Transverse colon (tissue), 4 donors: ENCODE measurements at regions not wholly inside any gene's neighbourhood (a gene's known extent, or its start where the extent isn't known, plus 50 kb on each side); places are given as distances from the start of the nearest gene placed in this dataset.

Experiments
- DNase-seq: peaks from one replicate; pipeline ENCODE4 v3.0.0-alpha.2; 2019
- H3K27ac ChIP-seq, 4 donors: fragments of 200-600 bp; sonication (generic); 2 replicates each; pipeline ENCODE4 v1.5.1; 2016 to 2018; ENCODE audit warnings: inconsistent platforms in 4 of 4
- H3K27me3 ChIP-seq: fragments of 200-600 bp; sonication (generic); 2 replicates; pipeline ENCODE4 v1.5.1; 2017; ENCODE audit warnings: inconsistent platforms
- H3K36me3 ChIP-seq, 4 donors: fragments of 200-600 bp; sonication (generic); 2 replicates each; pipeline ENCODE4 v1.5.1; 2017 to 2019; ENCODE audit warnings: inconsistent platforms in 4 of 4
- H3K4me1 ChIP-seq, 4 donors: fragments of 200-600 bp; sonication (generic); 2 replicates each; pipeline ENCODE4 v1.5.1; 2017 to 2020; ENCODE audit warnings: inconsistent platforms in 4 of 4
- H3K4me3 ChIP-seq, 4 donors: fragments of 200-600 bp; sonication (generic); 1 replicate in 1 of 4; 2 replicates in 3 of 4; pipeline versions ENCODE4 v1.5.1 to v1.6.1; 2017 to 2019; ENCODE audit warnings: inconsistent platforms in 4 of 4
- H3K9me3 ChIP-seq, 2 donors: fragments of 200-600 bp; sonication (generic); 2 replicates each; pipeline ENCODE4 v1.5.1; 2017 to 2019; ENCODE audit warnings: inconsistent platforms in 2 of 2
- EP300 ChIP-seq: sonication (generic); formaldehyde crosslinking; IDR thresholded peaks from one replicate; pipeline ENCODE4 v1.6.1; 2017; ENCODE audit warnings: antibody characterized with exemption, low read depth
- POLR2A ChIP-seq: fragments of 450-650 bp; IDR thresholded peaks from one replicate; pipeline ENCODE4 v1.6.1; 2016; ENCODE audit warnings: antibody characterized with exemption, mild to moderate bottlenecking, moderate library complexity
- POLR2AphosphoS5 ChIP-seq, 3 donors: sonication (generic); formaldehyde crosslinking; IDR thresholded peaks; one replicate each; pipeline ENCODE4 v1.6.1; 2016; ENCODE audit warnings: antibody characterized with exemption in 3 of 3
- WGBS, 2 donors: methylation state at CpG; one replicate each; pipeline ENCODE4 v1.1.5; 2018; ENCODE audit warnings: low coverage in 1 of 2; 5-methylcytosine and 5-hydroxymethylcytosine counted together
- in situ Hi-C, 4 donors: fragments of 200-750 bp; cut with MboI; loops; one replicate each; pipeline versions ENCODE4 v1.15.0 to v1.15.1; 2017; ENCODE audit warnings: low sequenced_read_pairs in 3 of 4, low pct_ligation_motif_present in 1 of 4, low pct_unique_long_range_greater_than_20kb in 1 of 4
- intact Hi-C: fragments of 100-400 bp; cut with DNase I; formaldehyde crosslinking; loops from one replicate; pipeline ENCODE4 v1.15.1; 2023; ENCODE audit warnings: low total_unique reads
- TF ChIP-seq, protein P1 (sequence below), 5 experiments: fragments of 200-600 bp in 3 of 5; fragments of 450-650 bp in 2 of 5; sonication (generic) in 3 of 5; IDR thresholded peaks; 1 replicate in 2 of 5; 2 replicates in 3 of 5; pipeline ENCODE4 v1.5.1; 2016 to 2017; ENCODE audit warnings: antibody characterized with exemption in 5 of 5, inconsistent platforms in 3 of 5, mild to moderate bottlenecking in 2 of 5, moderate library complexity in 1 of 5

DNA sequence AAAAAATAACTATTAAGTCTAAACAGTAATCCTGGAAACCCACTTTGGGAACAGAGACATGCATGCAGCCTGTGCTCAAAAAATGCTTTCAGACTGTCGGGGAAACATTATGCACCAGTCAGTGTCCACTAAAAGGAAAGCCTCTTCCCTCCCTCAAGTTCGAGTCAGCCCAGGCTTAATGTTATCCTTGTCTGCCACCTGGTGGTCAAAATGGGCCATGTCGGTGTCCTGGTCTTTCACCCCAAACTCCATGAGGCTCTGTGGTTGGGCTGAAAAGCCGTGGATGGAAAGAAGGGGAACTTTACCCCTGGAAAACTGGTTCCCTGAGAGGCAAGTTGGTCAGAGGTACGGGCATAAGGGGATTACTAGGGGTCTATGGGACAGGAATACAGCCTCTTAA, 88.4 kb upstream of the ZNF492 start:
- Histone ChIP-seq H3K27me3 (no peaks in the 10 kb centered on the region), H3K27ac (no peak overlapping the region), H3K4me1 (no peaks in the 10 kb centered on the region), H3K4me3 (no peak overlapping the region), H3K36me3 (no peaks in the 10 kb centered on the region), H3K9me3 (peaks cover 11 to 20% of the 10 kb centered on the region in 2 donors)
- intact Hi-C loops (no loop called here), in situ Hi-C loops (no loop called here)
- 17 to 26% methylated on average over 2 to 5 of the region's 5 CpGs for WGBS, 2 donors
- TF ChIP-seq POLR2A: no peak
- TF ChIP-seq, protein P1, sequence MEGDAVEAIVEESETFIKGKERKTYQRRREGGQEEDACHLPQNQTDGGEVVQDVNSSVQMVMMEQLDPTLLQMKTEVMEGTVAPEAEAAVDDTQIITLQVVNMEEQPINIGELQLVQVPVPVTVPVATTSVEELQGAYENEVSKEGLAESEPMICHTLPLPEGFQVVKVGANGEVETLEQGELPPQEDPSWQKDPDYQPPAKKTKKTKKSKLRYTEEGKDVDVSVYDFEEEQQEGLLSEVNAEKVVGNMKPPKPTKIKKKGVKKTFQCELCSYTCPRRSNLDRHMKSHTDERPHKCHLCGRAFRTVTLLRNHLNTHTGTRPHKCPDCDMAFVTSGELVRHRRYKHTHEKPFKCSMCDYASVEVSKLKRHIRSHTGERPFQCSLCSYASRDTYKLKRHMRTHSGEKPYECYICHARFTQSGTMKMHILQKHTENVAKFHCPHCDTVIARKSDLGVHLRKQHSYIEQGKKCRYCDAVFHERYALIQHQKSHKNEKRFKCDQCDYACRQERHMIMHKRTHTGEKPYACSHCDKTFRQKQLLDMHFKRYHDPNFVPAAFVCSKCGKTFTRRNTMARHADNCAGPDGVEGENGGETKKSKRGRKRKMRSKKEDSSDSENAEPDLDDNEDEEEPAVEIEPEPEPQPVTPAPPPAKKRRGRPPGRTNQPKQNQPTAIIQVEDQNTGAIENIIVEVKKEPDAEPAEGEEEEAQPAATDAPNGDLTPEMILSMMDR (IDR thresholded peaks at IDR 0.05): peak; percentile 26 to 48 (median 39)
- DNase-seq: peak; percentile 12

DNA sequence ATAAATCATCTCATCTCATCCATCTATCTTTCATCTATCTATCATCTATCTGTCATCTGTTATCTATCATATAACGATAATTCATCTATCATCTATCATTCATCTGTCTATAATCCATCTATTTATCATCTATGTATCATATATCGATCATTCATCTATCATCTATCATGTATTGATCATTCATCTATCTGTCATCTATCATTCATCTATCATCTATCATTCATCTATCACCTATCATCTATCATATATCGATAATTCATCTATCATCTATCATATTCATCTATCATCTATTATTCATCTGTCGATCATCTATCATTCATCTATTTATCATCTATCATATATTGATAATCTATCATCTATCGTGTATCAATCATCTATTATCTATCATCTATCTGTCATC, 100.4 kb upstream of the ZNF492 start:
- Histone ChIP-seq H3K36me3 (no peaks in the 10 kb centered on the region), H3K27me3 (no peaks in the 10 kb centered on the region), H3K9me3 (peaks cover 0 to 3% of the 10 kb centered on the region in 2 donors), H3K4me1 (no peaks in the 10 kb centered on the region), H3K4me3 (no peak overlapping the region), H3K27ac (no peak overlapping the region)
- TF ChIP-seq POLR2A (no peak), POLR2AphosphoS5 (IDR thresholded peaks at IDR 0.05) (no peak), EP300 (no peak)
- TF ChIP-seq, protein P1 (IDR thresholded peaks at IDR 0.05): no peak
- intact Hi-C loops: no loop called here
- in situ Hi-C loops: no loop called here
- 90 to 92% methylated on average over 5 of the region's 5 CpGs for WGBS, 2 donors
- no peak for DNase-seq

DNA sequence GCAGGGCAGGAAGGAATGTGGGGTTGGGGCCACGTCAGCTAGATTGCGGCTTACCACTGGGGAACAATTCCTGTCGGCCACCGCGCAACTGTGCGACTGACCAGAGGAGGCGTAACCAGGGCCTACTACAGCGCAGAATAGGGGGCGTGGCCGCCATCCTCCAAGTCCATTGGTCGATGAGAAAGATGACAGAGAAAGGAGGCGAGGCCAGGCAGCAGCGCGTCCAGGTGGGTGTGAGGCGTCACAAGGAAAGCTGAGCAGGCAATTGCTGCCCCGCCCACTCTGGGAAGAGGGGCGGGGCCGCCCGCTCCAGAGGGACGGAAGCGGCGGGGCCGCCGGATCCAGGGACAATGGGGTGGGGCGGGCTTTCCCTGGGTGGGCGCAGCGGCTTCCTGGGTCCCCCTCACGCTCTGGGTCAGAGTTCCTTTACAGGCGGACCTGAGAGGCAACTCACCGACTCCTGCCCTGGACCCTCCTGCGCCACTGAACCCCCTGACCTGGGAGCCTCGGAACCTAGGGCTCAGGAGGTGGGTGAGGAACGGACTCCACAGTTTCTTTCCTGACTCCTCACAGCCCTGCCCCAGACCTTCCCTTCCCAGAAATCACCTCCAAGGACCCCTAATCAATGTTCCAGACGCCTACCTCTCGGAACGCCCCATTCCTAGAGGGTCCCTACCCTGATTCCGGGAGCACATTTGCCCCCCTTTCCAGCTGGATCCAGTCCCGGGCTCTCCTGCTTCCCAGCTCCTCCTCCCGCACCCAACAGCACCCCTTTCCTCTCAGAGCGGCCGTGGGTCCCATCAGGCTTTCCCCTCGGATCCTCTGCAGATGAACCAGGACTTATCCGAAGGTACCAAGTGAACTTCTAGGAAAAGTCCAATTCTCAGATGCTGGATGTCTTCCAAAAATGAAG, 101.5 kb upstream of the ZNF492 start:
- Histone ChIP-seq H3K36me3 (no peaks in the 10 kb centered on the region), H3K4me3 (peak overlapping the region; percentile 15 to 37 (median 24)), H3K27ac (peak overlapping the region in 3 of 4 donors; percentile 25 to 41 (median 35)), H3K27me3 (no peaks in the 10 kb centered on the region), H3K9me3 (peaks cover 0 to 3% of the 10 kb centered on the region in 2 donors), H3K4me1 (no peaks in the 10 kb centered on the region)
- DNase-seq: peak; percentile 65
- in situ Hi-C loops (no loop called here), intact Hi-C loops (no loop called here)
- TF ChIP-seq POLR2A (no peak), POLR2AphosphoS5 (IDR thresholded peaks at IDR 0.05) (peak; percentile 49 to 83 (median 53))
- 30% methylated on average over 43 of the region's 43 CpGs; no CpG with 5 or more reads in 1 of the 2 donors for WGBS, 2 donors

DNA sequence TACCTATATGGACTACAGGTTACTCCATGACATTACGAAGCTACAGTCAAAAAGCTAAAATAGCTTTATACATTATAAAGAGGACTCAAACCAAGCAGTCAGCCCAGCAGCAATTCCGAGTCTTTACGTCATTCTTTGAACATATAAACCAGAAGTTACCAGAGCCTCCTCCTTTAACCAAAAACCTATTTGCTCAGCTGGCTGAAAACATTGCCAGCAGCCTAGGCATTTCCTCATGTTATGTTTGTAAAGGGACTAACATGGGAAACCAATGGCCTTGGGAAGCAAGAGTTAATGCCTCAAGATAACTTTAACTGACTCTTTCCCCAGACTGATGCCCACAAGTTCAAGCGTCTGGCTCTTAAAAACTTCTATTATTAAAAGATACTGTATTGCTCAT, 104.1 kb upstream of the ZNF492 start:
- DNase-seq: no peak
- Histone ChIP-seq H3K36me3 (no peaks in the 10 kb centered on the region), H3K4me1 (no peaks in the 10 kb centered on the region), H3K27ac (no peak overlapping the region), H3K27me3 (no peaks in the 10 kb centered on the region), H3K4me3 (no peak overlapping the region), H3K9me3 (peaks cover 0 to 2% of the 10 kb centered on the region in 2 donors)
- TF ChIP-seq, protein P1 (IDR thresholded peaks at IDR 0.05): no peak
- TF ChIP-seq EP300 (no peak), POLR2A (no peak), POLR2AphosphoS5 (IDR thresholded peaks at IDR 0.05) (no peak)
- intact Hi-C loops: no loop called here
- 78 to 95% methylated on average over 4 of the region's 4 CpGs for WGBS, 2 donors
- in situ Hi-C loops: no loop called here
